PC-3 (cell line): ENCODE measurements at regions not wholly inside any gene's neighbourhood (a gene's known extent, or its start where the extent isn't known, plus 50 kb on each side); places are given as distances from the start of the nearest gene placed in this dataset.

Experiments
- ATAC-seq: fragments of 200-7000 bp; cut with Tn5 transposase; 2 replicates; pipeline ENCODE4 v1.9.1; 2020; ENCODE audit warnings: mild to moderate bottlenecking, moderate library complexity
- BruUV-seq: library from RNA; stranded (reverse); fragments of 400-500 nt; replicated peaks from 2 replicates; lab custom pipeline; 2021; lab: Mats Ljungman, UMichigan
- CTCF ChIA-PET: fragments of 300-600 bp; sonication (Branson Sonifier 250); formaldehyde crosslinking; loops from one replicate; lab custom pipeline; 2022; ENCODE audit warnings: antibody characterized with exemption; lab: Charles Lee
- POLR2A ChIA-PET: fragments of 300-600 bp; sonication (Branson Sonifier 250); formaldehyde crosslinking; loops from one replicate; lab custom pipeline; 2022; ENCODE audit warnings: antibody characterized with exemption; ENCODE audit not compliant: unreplicated experiment; lab: Charles Lee
- DNase-seq: peaks from one replicate; pipeline ENCODE4 v3.0.0-alpha.2; 2015
- H2AFZ ChIP-seq: fragments of 300-600 bp; sonication (generic); 2 replicates; pipeline ENCODE4 v1.6.0; 2016; ENCODE audit warnings: antibody characterized with exemption, low read length
- H3F3A ChIP-seq: fragments of 300-600 bp; sonication (generic); one replicate; pipeline ENCODE4 v1.6.0; 2017; ENCODE audit warnings: antibody characterized with exemption, low read length, control low read depth, mild to moderate bottlenecking; ENCODE audit not compliant: unreplicated experiment
- H3K27ac ChIP-seq: fragments of 300-600 bp; sonication (generic); 2 replicates; pipeline ENCODE4 v1.5.1; 2016; ENCODE audit warnings: mild to moderate bottlenecking, low read length
- H3K27me3 ChIP-seq: fragments of 300-600 bp; sonication (generic); 2 replicates; pipeline ENCODE4 v1.6.1; 2016; ENCODE audit warnings: low read length, mixed read lengths
- H3K36me3 ChIP-seq: fragments of 300-600 bp; sonication (generic); 2 replicates; pipeline ENCODE4 v1.6.1; 2016; ENCODE audit warnings: low read depth, mixed run types, low read length, mixed read lengths
- H3K4me1 ChIP-seq: fragments of 300-600 bp; sonication (generic); 2 replicates; pipeline ENCODE4 v1.5.1; 2016; ENCODE audit warnings: low read length; ENCODE audit not compliant: insufficient read depth
- H3K4me2 ChIP-seq: fragments of 300-600 bp; sonication (generic); 2 replicates; pipeline ENCODE4 v1.6.0; 2016; ENCODE audit warnings: low read length
- H3K4me3 ChIP-seq: fragments of 300-600 bp; sonication (generic); 2 replicates; pipeline ENCODE4 v1.5.1; 2016; ENCODE audit warnings: mild to moderate bottlenecking, low read length, mixed read lengths
- H3K79me2 ChIP-seq: fragments of 300-600 bp; sonication (generic); 2 replicates; pipeline ENCODE4 v1.6.1; 2017; ENCODE audit warnings: low read length, mixed read lengths
- H3K9ac ChIP-seq: fragments of 300-600 bp; sonication (generic); 2 replicates; pipeline ENCODE4 v1.6.0; 2016; ENCODE audit warnings: mild to moderate bottlenecking, low read length
- H3K9me2 ChIP-seq: fragments of 300-600 bp; sonication (generic); replicated peaks from 2 replicates; pipeline ENCODE4 v1.6.1; 2016; ENCODE audit warnings: mixed run types, low read length, mixed read lengths
- H3K9me3 ChIP-seq: fragments of 300-600 bp; sonication (generic); 2 replicates; pipeline ENCODE4 v1.6.1; 2016; ENCODE audit warnings: low read length, mixed read lengths
- H4K20me1 ChIP-seq: fragments of 300-600 bp; sonication (generic); 2 replicates; pipeline ENCODE4 v1.6.1; 2016; ENCODE audit warnings: low read length, mixed read lengths
- EZH2 ChIP-seq: fragments of 300-600 bp; sonication (generic); IDR thresholded peaks from one replicate; pipeline ENCODE4 v1.6.1; 2017; ENCODE audit warnings: antibody characterized with exemption, mild to moderate bottlenecking, low read length; ENCODE audit not compliant: unreplicated experiment
- EZH2phosphoT487 ChIP-seq: fragments of 300-600 bp; sonication (generic); IDR thresholded peaks from 2 replicates; pipeline ENCODE4 v1.6.1; 2018; ENCODE audit warnings: mild to moderate bottlenecking, antibody characterized with exemption, low read length, borderline replicate concordance
- intact Hi-C: fragments of 100-400 bp; cut with micrococcal nuclease; formaldehyde crosslinking; loops from 2 replicates; pipeline ENCODE4 v1.9.0; 2023
- TF ChIP-seq, protein P1 (sequence below): fragments of 300-600 bp; sonication (generic); conservative IDR thresholded peaks from 2 replicates; pipeline ENCODE4 v1.5.1; 2017; ENCODE audit warnings: antibody characterized with exemption, low read depth, mild to moderate bottlenecking, low read length

DNA sequence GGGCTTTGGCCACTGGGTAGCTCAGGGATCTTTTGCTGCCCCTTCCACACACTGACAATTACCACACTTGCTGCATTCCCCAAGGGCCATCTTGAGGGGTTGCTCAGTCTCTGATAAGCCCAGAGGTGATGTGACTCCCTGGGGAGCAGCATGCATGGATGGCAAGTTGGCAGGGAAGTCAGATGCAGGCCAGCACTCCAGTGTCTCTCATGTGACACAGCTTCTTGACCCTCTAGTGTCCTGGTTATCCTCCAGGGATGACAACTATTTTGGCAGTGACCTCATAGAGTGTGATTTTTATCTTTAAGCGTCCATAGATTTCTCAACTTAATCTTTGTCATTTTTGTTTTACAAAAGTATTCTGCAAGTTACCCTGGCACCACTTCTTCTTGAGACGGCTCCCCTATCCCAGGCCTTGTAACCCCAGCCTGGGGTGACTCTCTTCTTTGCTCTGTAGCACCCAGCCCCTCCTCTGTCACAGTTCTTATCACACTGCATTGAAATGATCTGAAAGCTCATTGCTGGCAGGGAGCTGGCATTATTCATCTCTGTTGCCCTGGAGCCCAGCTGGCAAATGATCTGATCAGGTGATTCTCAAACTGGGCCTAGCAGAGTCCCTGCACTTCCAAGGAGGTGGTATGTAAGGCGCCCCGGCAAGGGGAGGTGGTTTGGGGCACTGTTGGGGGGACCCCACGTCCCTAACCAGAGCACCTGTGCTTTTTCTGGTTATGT is 72.6 kb downstream of the TENT5C start:
- Histone ChIP-seq H3K36me3 (no peaks in the 10 kb centered on the region), H3K9ac (no peak overlapping the region), H3K79me2 (no peaks in the 10 kb centered on the region), H3K27me3 (no peaks in the 10 kb centered on the region), H3K4me2 (no peak overlapping the region), H3K4me3 (no peak overlapping the region), H3K9me2 (no peaks in the 10 kb centered on the region), H3K27ac (no peak overlapping the region), H4K20me1 (no peaks in the 10 kb centered on the region), H3K4me1 (peaks cover 11% of the 10 kb centered on the region), H3K9me3 (no peaks in the 10 kb centered on the region), H3F3A (no peaks in the 10 kb centered on the region), H2AFZ (no peak overlapping the region)
- no peak for ATAC-seq
- POLR2A ChIA-PET: interaction anchor here (0.5 kb wide), 1 partner anchor 20 kb away, joined by 3 read pairs; no protein-coding TSS in a partner anchor
- TF ChIP-seq EZH2 (no peak), EZH2phosphoT487 (no peak)
- TF ChIP-seq, protein P1, sequence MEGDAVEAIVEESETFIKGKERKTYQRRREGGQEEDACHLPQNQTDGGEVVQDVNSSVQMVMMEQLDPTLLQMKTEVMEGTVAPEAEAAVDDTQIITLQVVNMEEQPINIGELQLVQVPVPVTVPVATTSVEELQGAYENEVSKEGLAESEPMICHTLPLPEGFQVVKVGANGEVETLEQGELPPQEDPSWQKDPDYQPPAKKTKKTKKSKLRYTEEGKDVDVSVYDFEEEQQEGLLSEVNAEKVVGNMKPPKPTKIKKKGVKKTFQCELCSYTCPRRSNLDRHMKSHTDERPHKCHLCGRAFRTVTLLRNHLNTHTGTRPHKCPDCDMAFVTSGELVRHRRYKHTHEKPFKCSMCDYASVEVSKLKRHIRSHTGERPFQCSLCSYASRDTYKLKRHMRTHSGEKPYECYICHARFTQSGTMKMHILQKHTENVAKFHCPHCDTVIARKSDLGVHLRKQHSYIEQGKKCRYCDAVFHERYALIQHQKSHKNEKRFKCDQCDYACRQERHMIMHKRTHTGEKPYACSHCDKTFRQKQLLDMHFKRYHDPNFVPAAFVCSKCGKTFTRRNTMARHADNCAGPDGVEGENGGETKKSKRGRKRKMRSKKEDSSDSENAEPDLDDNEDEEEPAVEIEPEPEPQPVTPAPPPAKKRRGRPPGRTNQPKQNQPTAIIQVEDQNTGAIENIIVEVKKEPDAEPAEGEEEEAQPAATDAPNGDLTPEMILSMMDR: no peak
- intact Hi-C loops: no loop called here
- DNase-seq: no peak
- CTCF ChIA-PET: no interaction called here
- BruUV-seq: no TSS peak

- Histone ChIP-seq H3K36me3 (no peaks in the 10 kb centered on the region), H3K4me1 (peaks cover 2% of the 10 kb centered on the region), H3K27me3 (no peaks in the 10 kb centered on the region), H3K4me2 (no peak overlapping the region), H3K27ac (no peak overlapping the region), H3K4me3 (no peak overlapping the region), H3K9me3 (no peaks in the 10 kb centered on the region), H3F3A (no peaks in the 10 kb centered on the region), H4K20me1 (no peaks in the 10 kb centered on the region), H3K79me2 (no peaks in the 10 kb centered on the region), H3K9ac (no peak overlapping the region), H3K9me2 (no peaks in the 10 kb centered on the region), H2AFZ (no peak overlapping the region)
- CTCF ChIA-PET: no interaction called here
- POLR2A ChIA-PET: no interaction called here
- intact Hi-C loops: no loop called here
- ATAC-seq (no peak), DNase-seq (no peak)
- TF ChIP-seq EZH2: no peak
- TF ChIP-seq, protein P1: no peak
- no peak for TF ChIP-seq EZH2phosphoT487
- no TSS peak for BruUV-seq
These were observed 73.5 kb downstream of the TENT5C start for GRCh38 chr1:117679299-117679698.

DNA sequence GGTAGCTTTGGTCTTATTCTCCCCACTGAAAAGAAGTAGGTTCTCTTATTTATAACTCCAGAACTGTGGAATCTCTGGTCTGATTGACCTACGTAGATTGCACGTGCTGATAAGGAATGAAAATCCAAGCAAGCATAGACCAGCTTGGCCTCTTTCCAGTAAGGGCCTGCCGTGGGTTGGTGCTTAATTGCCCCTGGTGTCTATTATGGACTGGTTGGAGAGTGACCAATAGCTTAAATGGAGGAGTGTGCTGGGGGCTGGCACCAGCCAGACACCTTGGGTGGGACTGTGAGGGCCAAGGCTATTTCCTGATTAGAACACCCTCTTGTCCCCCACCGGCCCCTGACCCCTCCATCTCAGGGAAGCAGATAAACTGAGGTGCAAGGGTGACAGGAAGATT is 74.0 kb downstream of the TENT5C start:
- Histone ChIP-seq H3K4me3 (no peak overlapping the region), H3K9ac (no peak overlapping the region), H3F3A (no peaks in the 10 kb centered on the region), H3K9me2 (no peaks in the 10 kb centered on the region), H3K4me1 (no peaks in the 10 kb centered on the region), H4K20me1 (no peaks in the 10 kb centered on the region), H3K36me3 (no peaks in the 10 kb centered on the region), H3K79me2 (no peaks in the 10 kb centered on the region), H2AFZ (no peak overlapping the region), H3K27ac (no peak overlapping the region), H3K27me3 (no peaks in the 10 kb centered on the region), H3K9me3 (no peaks in the 10 kb centered on the region), H3K4me2 (no peak overlapping the region)
- CTCF ChIA-PET: no interaction called here
- BruUV-seq: no TSS peak
- TF ChIP-seq EZH2phosphoT487: no peak
- TF ChIP-seq EZH2: no peak
- TF ChIP-seq, protein P1: no peak
- intact Hi-C loops: no loop called here
- DNase-seq: no peak
- ATAC-seq: no peak
- POLR2A ChIA-PET: no interaction called here
